ENCODE measurements at regions not wholly inside any gene's neighbourhood (a gene's known extent, or its start where the extent isn't known, plus 50 kb on each side); places are given as distances from the start of the nearest gene placed in this dataset.

DNA sequence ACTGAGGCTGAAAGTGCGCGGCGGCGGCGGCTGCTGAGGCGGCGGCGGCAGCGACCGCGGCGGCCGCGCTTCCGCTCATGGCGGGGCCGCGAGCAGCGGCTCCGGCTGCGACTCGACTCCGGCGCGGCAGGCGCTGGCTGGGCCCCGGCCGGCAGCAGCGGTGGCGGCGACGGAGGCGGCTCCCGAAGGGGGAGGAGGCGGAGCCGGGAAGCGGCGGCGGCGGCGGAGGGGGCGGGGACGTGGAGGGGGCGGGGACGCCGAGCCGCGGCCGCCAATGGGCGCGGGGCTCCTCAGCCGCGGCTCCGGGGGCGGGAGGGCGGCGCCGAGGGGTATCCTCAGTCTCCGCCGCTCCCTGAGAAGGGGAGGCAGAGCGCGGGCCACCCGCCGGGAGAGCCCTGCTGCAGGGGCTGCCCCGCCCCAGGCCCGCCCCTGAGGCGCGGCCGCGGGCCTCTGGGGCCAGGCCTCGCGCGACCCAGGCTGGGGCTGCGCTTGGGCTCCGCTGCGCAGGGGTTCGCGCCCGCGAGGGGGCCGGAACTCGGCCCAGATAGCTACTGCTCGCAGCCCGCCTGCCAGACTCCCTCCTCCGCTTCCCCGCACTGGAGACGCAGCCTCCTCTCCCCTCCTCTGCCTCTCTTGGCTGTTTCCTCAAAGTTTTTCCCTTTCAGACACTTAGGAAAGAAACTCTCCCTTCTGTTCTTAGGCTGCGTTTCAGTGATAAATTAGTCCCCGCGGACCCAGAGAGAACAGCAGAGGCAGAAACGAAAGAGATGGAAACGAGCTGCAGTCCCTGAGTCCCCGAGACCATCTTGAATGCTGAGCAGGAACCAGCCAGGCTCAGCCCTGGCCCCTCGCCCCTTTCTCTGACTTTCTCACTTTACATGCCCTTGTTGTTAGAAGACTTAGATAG is 85.0 kb upstream of the MELK start:
- H3K9me3 ChIP-seq (ENCODE audit: control extremely low read depth in 1 of 3, control insufficient read depth in 2 of 3, insufficient read depth in 1 of 3, low read length in 2 of 3), result no peaks in the 10 kb centered on the region
- ATAC-seq (ENCODE audit: low read depth) (peak; percentile 90), DNase-seq (peak; percentile 93)
- peak overlapping the region; percentile 99 for H2AFZ ChIP-seq (ENCODE audit: insufficient read depth, low read depth, low read length, poor library complexity, severe bottlenecking)
- H3K9ac ChIP-seq (ENCODE audit: low read length), result peak overlapping the region; percentile 93
- H3K4me3 ChIP-seq (ENCODE audit: control extremely low read depth in 1 of 5, extremely low read depth in 1 of 5, insufficient read depth in 1 of 5, low read depth in 2 of 5, low read length in 4 of 5), result peak overlapping the region; percentile 46 to 96 (median 61)
- H3K4me1 ChIP-seq (ENCODE audit: control insufficient read depth in 2 of 2, insufficient read depth in 2 of 2, low read length in 2 of 2), result peaks cover 26 to 30% of the 10 kb centered on the region in 2 donors
- H3K27me3 ChIP-seq (replicated peaks in 1 of 4; ENCODE audit: control extremely low read depth in 1 of 4, control insufficient read depth in 3 of 4, insufficient read depth in 4 of 4, low read length in 3 of 4), result no peaks in the 10 kb centered on the region
- peaks cover 20% of the 10 kb centered on the region for H4K20me1 ChIP-seq (ENCODE audit: control insufficient read depth, insufficient read depth, low read length, poor library complexity, severe bottlenecking)
- Mint-ChIP-seq H3K9me3 (ENCODE audit: insufficient read depth) (no peaks in the 10 kb centered on the region), H3K4me3 (peak overlapping the region; percentile 96), H3K27me3 (no peaks in the 10 kb centered on the region), H3K4me1 (peaks cover 51% of the 10 kb centered on the region), H3K27ac (peak overlapping the region; percentile 99)
- H3K27ac ChIP-seq (ENCODE audit: low read length in 2 of 2), result peak overlapping the region; percentile 94 to 97
- WGBS (ENCODE audit: insufficient coverage), result under 1% methylated on average over 81 of the region's 94 CpGs
- peak overlapping the region; percentile 99 for H3K4me2 ChIP-seq (replicated peaks; ENCODE audit: low read depth, low read length, poor library complexity, severe bottlenecking)
- ChIA-PET POLR2A (interaction anchor here (0.7 to 2.2 kb wide), 3 partner anchors 16 to 691 kb away, joined by 3 to 9 read pairs (median 7); partner anchors contain the start of gene RNF38), CTCF (interaction anchor here (0.6 to 5.9 kb wide), 7 partner anchors 9 to 297 kb away, joined by 3 to 45 read pairs (median 3); partner anchors contain the start of gene CLTA)
- H3K79me2 ChIP-seq (ENCODE audit: control insufficient read depth, insufficient read depth, low read length), result peaks cover 65% of the 10 kb centered on the region
- intact Hi-C loops (cut with micrococcal nuclease), result loop anchor here (1.0 to 5.0 kb wide), 6 partner anchors 16 to 295 kb away; partner anchors contain the start of genes CLTA, GNE, MELK and RNF38
- no peaks in the 10 kb centered on the region for H3K36me3 ChIP-seq (replicated peaks in 1 of 2; ENCODE audit: control extremely low read depth in 1 of 2, control insufficient read depth in 1 of 2, extremely low read depth in 1 of 2, insufficient read depth in 2 of 2, low read length in 1 of 2)
- TF ChIP-seq EZH2 (IDR thresholded peaks at IDR 0.05; ENCODE audit: borderline replicate concordance, insufficient read depth, low read depth, low read length, poor library complexity, severe bottlenecking), result no peak
- TF ChIP-seq, protein P1, sequence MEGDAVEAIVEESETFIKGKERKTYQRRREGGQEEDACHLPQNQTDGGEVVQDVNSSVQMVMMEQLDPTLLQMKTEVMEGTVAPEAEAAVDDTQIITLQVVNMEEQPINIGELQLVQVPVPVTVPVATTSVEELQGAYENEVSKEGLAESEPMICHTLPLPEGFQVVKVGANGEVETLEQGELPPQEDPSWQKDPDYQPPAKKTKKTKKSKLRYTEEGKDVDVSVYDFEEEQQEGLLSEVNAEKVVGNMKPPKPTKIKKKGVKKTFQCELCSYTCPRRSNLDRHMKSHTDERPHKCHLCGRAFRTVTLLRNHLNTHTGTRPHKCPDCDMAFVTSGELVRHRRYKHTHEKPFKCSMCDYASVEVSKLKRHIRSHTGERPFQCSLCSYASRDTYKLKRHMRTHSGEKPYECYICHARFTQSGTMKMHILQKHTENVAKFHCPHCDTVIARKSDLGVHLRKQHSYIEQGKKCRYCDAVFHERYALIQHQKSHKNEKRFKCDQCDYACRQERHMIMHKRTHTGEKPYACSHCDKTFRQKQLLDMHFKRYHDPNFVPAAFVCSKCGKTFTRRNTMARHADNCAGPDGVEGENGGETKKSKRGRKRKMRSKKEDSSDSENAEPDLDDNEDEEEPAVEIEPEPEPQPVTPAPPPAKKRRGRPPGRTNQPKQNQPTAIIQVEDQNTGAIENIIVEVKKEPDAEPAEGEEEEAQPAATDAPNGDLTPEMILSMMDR (IDR thresholded peaks at IDR 0.05), result no peak
